ENCODE measurements at regions not wholly inside any gene's neighbourhood (a gene's known extent, or its start where the extent isn't known, plus 50 kb on each side); places are given as distances from the start of the nearest gene placed in this dataset.

- no peak for DNase-seq (ENCODE audit: low spot score)
Measured at GRCh38 chr2:128690869-128691268, 372.2 kb upstream of the HS6ST1 start.

GRCh38 chr2:128691526-128691925, 372.9 kb upstream of the HS6ST1 start:
- DNase-seq (ENCODE audit: low spot score): no peak

- DNase-seq (ENCODE audit: low spot score): no peak
Measured at GRCh38 chr2:128692895-128693742, 374.5 kb upstream of the HS6ST1 start.

- no peak for DNase-seq (ENCODE audit: low spot score)
Measured at GRCh38 chr2:128693743-128694029, 375.0 kb upstream of the HS6ST1 start.

GRCh38 chr2:128695646-128696220, 377.1 kb upstream of the HS6ST1 start:
- DNase-seq (ENCODE audit: low spot score): no peak

- DNase-seq (ENCODE audit: low spot score): no peak
Measured at GRCh38 chr2:128696421-128696820, 377.8 kb upstream of the HS6ST1 start.

GRCh38 chr2:128701418-128701817, 382.8 kb upstream of the HS6ST1 start:
- no peak for DNase-seq (ENCODE audit: low spot score)

- DNase-seq (ENCODE audit: low spot score): no peak
Measured at GRCh38 chr2:128702616-128703015, 383.9 kb upstream of the HS6ST1 start.

- no peak for DNase-seq (ENCODE audit: low spot score)
Measured at GRCh38 chr2:128708106-128708816, 389.6 kb upstream of the HS6ST1 start.

GRCh38 chr2:128710242-128710641, 391.6 kb upstream of the HS6ST1 start:
- no peak for DNase-seq (ENCODE audit: low spot score)

- no peak for DNase-seq (ENCODE audit: low spot score)
Measured at GRCh38 chr2:128710729-128711128, 392.1 kb upstream of the HS6ST1 start.

GRCh38 chr2:128714285-128714684, 395.6 kb upstream of the HS6ST1 start:
- DNase-seq (ENCODE audit: low spot score): no peak

- DNase-seq (ENCODE audit: low spot score): no peak
Measured at GRCh38 chr2:128714851-128715312, 396.2 kb upstream of the HS6ST1 start.

GRCh38 chr2:128715360-128715759, 396.7 kb upstream of the HS6ST1 start:
- DNase-seq (ENCODE audit: low spot score): no peak

GRCh38 chr2:128716299-128716721, 397.6 kb upstream of the HS6ST1 start:
- no peak for DNase-seq (ENCODE audit: low spot score)

- no peak for DNase-seq (ENCODE audit: low spot score)
Measured at GRCh38 chr2:128717758-128718710, 399.4 kb upstream of the HS6ST1 start.

- DNase-seq (ENCODE audit: low spot score): no peak
Measured at GRCh38 chr2:128720080-128721022, 401.7 kb upstream of the HS6ST1 start.

GRCh38 chr2:128721096-128721495, 402.4 kb upstream of the HS6ST1 start:
- no peak for DNase-seq (ENCODE audit: low spot score)

GRCh38 chr2:128722489-128722888, 403.8 kb upstream of the HS6ST1 start:
- no peak for DNase-seq (ENCODE audit: low spot score)

- DNase-seq (ENCODE audit: low spot score): no peak
Measured at GRCh38 chr2:128724547-128724946, 405.9 kb upstream of the HS6ST1 start.

GRCh38 chr2:128724972-128725371, 406.3 kb upstream of the HS6ST1 start:
- DNase-seq (ENCODE audit: low spot score): no peak
